Inflammatory macrophage treated with lipopolysaccharide for 1 hour (primary cell): ENCODE measurements at regions not wholly inside any gene's neighbourhood (a gene's known extent, or its start where the extent isn't known, plus 50 kb on each side); places are given as distances from the start of the nearest gene placed in this dataset.
"Not testable (repeated sequence)": the region's sequence is repeated elsewhere in the genome, so short reads cannot be mapped to it uniquely, and the experiment has no call there.

Experiments
- DNase-seq, 2 donors: peaks; one replicate each; pipeline ENCODE4 v3.0.0-alpha.2; 2020 to 2022

DNA sequence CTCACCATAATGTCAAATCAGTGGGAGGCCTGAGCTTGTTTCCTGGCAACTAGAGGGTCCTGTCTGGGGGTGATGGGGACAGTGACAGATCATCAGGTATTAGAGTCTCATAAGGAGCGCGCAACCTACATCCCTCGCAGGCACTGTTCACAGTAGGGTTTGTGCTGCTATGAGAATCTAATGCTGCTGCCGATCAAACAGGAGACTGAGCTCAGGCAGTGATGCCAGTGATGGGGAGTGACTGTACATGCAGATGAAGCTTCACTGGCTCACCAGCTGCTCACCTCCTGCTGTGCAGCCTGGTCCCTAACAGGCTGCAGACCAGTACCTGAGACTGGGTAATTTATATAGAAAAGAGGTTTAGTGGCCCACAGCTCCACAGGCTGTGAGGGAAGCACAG is 147.3 kb downstream of the TTLL2 start:
- no peak for DNase-seq

GRCh38 chr6:167472880-167473279 is 148.0 kb downstream of the TTLL2 start:
- DNase-seq, result no peak

- DNase-seq, result no peak
Observed at GRCh38 chr6:167474171-167474570, 149.3 kb downstream of the TTLL2 start.

DNA sequence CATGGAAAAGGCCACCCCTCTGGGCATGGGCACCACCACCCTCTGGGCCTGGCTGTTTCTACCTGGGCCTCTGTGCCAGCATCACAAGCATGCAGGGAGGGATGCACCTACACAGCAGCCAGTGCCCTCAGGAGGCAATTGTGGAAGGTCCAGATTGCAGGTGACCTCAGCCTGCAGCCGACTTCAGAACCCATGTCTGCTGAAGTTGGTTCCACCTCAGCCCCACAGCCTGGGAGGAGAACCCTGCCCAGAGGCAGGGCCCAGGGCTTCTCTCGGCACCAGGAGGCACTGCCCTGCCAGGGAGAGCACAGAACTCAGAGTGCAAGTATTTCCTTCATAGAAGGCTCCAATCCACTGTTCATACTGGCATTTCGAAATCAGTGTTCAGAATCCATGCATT is 149.8 kb downstream of the TTLL2 start:
- no peak for DNase-seq

DNA sequence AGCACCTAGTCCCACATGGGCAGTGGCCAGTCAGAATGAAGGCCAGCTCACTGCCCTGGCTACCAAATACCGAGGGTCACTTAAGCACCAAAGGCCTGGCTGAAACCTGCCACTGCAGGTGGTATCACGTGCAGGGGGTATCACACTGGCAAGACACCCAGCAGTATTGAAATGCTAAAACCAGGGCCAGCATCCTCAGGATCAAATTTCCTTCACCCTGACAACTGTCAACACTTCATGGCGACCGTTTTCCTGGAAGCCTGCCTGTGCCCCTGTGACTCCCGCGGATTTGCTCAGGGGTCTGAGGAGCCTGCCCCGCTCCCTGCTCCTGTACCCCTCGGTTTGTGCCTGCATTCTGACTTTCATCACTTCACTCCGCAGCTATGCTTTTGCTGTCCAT is 151.1 kb downstream of the TTLL2 start:
- DNase-seq, result no peak

- DNase-seq, result no peak
Observed at GRCh38 chr6:167476844-167477595, 152.1 kb downstream of the TTLL2 start.

- DNase-seq, result no peak
Observed at GRCh38 chr6:167477688-167478087, 152.8 kb downstream of the TTLL2 start.

GRCh38 chr6:167479301-167479700 is 154.4 kb downstream of the TTLL2 start:
- no peak for DNase-seq

GRCh38 chr6:167479901-167480648 is 155.2 kb downstream of the TTLL2 start:
- peak; percentile 60 to 65 for DNase-seq

- DNase-seq, result peak; percentile 71 to 72
Observed at GRCh38 chr6:167481307-167481926, 156.5 kb downstream of the TTLL2 start.

GRCh38 chr6:167482801-167483200 is 157.9 kb downstream of the TTLL2 start:
- not testable (repeated sequence) for DNase-seq

DNA sequence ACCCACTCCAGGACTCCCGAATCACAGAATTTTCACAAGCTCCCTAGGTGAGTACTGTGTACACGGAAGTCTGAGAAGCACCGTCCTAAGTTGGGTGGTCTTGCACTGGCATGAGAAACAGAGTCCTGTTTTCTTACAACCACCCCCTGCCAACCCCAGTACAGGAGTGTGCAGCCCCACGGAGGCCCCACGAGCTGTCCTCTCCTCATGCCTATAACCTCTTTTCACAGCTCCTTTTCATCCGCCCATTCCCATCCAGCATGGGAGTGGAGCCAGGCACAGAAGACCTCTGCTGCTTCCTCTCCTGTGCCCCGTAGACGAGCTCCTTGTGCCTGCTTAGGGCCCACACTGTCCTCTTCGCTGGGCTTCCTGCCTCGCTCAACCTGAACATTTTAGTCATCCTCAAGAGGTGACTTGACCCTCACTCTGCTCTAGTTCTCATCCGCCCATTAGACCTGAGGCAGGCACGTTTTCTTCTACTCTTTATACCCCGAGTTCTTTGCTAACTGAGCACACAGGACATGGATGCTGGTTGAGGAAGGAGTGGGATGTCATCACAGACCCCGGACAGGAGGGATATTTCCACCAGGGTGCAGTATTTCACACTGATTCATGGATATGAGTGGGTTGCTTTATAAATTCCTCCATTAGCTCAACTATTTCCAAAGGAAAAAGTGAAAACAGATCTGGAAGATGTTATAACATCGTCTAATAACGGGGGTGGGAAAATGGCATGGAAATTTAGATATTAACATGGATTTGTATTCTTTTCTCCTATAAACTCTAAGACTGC is 160.5 kb downstream of the TTLL2 start:
- peak; percentile 26 to 60 for DNase-seq

DNA sequence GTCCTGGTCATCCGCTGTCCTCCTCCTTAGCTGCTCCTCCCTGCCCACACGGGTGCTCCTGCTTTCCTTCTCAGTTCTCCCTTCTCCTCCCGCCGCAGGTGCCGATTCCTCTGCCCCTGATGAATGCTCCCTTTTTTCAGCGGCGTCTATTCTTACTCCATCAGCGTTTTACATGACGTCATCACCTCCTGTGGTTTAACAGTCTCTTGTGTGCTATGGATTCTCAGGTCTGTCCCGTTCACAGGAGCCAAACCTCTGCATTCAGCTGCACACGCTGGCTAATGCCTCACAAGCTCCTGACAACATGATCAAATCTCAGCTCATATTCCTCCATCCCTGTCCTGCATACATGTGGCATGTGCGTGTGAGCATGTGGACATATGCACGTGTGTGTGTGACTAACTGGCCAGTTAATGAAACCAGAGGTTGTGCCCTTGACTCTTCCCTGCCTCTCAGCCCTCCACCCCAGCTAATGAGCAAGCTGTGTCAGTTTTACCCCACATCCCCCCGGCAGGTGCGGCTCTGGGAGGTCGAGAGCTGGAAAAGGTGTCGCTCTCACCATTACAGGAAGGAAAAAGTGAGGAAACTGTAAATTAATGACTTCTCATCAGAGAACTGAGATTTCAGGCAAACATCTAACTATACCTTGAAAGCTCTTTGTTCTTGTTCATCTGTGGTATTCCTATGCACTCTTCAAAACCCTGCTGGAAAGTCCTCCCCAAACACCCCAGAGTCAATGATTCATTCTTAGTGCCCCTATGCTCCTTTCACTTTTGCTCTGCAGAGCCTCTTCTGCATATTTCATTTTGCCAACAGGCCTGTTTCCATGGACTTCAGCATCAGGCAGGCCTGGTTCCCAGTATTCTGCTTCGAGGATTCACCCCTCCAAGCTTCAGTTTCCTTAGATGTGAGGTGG is 163.1 kb downstream of the TTLL2 start:
- DNase-seq, result peak in 1 of 2 donors; percentile 14

DNA sequence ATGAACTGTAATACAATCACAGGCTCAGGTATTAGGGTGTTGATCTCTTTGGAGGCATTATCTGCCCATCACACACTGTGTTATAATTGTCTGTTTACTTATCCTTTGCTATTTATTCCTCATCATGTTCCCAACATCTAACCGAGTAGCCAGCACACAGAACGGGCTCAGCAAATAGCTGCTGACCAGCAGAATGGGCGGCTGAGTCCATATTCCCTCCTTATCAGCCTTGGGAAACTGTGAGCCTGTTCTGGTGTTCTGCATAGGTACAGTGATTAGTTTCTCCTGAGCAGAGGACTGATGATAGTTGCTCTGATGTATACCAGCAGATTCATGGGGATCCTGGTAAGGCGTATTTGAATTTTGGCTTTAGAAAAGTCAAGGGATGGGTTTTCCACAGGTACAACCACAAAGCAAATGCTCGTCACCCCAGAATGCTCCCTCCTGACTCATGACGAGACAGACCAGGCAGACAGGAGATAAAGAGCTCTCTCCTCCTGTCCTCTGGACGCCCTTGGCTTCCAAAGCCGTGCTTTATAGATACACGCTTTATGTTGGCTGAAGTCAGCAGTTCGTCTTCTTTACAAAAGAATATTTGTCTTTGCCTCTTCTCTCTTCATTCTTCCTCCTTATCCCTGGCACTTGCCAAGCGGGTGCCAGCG is 166.7 kb downstream of the TTLL2 start:
- DNase-seq, result no peak

- peak; percentile 83 to 85 for DNase-seq
Observed at GRCh38 chr6:167492100-167492449, 167.2 kb downstream of the TTLL2 start.

- DNase-seq, result no peak
Observed at GRCh38 chr6:167493310-167493709, 168.4 kb downstream of the TTLL2 start.

DNA sequence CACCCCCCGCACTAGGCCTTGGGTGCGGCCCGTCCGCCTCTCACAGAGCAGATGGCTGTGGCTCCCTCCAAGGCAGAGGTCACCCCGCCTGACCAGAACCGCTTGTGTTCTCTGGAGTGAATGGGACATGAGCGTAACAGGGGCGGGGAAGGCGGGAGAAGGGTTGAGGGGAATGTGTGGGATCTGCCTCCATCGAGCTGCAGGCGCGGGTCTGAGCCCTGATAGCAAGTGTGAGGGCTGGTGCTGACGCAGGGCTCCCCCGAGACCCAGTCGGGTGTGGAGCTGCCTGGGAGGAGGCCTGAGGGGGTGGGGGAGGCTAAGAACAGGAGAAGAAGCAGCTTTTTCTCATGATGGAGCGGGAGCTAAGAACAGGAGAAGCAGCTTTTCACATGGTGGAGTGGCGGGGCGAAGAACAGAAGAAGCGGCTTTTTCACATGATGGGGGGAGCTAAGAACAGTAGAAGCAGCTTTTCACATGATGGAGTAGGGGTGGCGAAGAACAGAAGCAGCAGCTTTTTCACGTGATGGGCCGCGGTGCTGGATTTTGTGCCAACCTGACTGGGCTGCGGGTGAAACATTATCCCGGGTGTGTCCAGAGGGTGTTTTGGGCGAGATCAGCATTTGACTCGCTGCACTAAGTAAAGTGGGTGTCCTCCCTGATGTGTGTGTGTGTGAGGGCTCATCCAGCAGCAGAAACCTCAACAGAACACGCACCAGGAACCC is 169.3 kb downstream of the TTLL2 start:
- no peak for DNase-seq

DNA sequence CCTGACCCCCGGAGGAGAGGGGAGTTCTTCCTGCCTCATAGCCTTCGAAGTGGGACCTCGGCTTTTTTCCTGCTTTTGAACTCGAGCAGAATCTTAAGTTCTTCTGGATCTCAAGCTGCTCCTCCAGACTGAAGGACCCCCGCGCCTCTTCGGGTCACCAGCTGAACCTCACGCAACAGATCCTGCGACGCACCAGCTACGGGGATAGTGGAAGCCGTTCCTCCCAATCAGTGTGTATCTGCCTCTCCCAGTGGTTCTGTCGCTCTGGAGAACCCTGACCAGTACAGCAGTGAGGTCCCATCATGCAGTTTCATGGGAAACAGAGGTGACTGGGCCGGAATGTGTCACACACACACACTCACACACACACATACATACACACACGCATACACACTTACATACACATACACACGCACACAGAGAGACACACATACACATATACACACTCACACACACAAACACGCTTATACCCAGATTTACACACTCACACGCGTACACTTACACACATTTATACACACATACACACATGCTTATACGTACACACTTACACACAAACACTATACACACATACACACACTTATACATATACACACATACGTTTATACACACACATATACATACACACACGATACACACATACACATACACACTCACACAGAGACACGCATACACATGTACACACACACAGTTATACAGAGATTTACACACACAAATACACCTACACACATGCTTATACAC is 170.0 kb downstream of the TTLL2 start:
- no peak for DNase-seq

DNA sequence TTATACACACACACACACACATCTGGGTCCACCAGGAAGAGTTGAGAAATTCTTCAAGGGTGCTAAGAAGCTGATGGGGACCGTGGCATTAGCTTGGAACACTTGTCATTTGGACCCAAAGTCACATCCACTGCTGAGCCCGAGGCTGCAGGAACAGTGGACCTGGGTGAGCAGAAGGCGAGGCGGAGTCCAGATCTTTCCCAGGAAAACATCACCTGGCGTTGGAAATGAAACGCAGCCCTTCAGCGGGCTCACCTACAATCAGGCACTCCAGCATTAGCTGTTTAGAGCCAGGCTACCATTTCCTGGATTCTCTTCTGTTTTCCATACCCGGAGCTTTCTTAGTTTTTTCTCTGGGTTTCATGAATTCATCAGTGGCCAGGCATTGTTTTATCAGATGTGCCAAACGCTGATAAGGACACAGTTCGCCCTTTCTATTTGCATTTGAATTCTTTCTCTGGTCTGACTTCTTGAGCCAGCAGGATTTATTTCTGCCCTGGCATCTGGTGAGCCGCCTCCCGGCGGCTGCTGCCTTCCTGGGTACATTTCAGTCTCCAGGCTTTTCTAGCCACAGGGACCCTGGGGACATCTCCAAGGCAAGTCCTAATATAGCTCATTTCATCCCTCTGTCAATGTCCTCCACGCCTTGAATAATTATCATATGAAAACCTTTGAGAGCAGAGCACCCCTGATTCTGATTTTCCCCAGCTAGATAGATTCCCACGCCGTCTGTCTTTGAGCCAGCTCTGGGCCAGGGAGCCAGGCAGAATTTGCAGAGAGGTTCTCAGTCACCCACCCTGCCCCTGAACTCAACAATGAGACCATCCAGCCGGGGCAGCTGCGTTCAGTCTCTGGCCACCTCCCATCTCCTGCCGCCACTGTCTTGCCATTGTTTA is 170.9 kb downstream of the TTLL2 start:
- DNase-seq, result no peak
